HG03097 (cell line): ENCODE measurements at regions not wholly inside any gene's neighbourhood (a gene's known extent, or its start where the extent isn't known, plus 50 kb on each side); places are given as distances from the start of the nearest gene placed in this dataset.

ENCODE experiments used
- ATAC-seq: cut with Tn5 transposase; IDR thresholded peaks from one replicate; pipeline ENCODE4 v1.9.1; 2021; ENCODE audit not compliant: unreplicated experiment, low FRiP score

DNA sequence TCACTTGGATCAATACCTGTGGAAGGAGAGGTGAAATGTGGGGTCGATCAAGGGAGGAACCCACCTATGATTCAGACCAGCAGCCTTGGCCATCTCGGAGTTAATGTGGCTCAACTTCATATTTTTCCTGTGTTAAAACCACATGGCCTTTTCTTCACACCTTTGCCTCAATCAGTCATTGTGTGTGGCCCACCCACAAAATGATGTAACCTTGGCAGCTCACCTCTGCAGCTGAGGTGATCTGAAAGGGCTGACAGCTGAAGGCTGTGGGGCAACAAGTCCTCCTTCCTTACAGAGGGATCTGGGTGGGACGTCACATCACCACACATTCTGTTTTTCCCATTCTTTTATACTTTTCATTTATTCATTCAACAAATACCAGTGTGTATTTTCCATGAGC lies 357.1 kb upstream of the HSF2 start:
- ATAC-seq = no peak

- ATAC-seq = no peak
Measured at GRCh38 chr6:122042960-122043735, 356.3 kb upstream of the HSF2 start.

DNA sequence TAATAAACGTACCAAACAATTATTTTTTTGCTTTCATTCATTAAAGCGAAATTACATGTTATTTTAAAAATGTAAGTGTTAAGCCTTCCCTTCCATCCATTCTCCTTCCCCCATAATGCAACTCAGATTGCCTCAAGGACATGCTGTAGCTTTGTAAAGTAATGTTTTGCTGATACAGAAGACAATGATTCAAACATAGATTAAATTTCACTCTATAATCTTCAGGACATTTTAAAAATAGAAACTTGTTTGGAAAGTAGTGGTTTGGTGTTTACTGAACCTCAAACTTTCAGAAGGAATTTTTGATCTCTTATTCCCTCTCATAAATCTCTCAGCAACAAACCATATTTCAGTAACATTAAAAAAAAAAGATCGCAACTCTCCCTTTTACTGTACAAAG lies 350.9 kb upstream of the HSF2 start:
- no peak for ATAC-seq

DNA sequence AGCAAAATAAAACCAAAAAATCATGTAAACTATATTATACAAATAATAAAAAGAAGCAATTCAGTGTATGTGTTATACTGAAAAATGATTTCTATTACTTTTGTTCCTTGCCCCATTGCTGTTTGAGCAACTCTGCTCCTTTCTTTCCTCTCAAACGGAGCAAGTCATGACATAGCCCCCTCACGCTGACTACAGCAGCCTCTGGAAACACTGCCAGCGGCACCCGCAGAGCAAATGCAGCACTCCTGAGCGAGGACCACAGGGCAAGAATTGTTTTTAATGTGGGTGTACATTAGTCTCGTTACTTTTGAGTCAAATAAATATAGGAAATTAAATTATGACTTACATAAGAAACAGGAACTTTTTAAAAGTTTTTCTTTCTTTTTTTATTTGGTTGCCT lies 350.1 kb upstream of the HSF2 start:
- ATAC-seq = no peak

DNA sequence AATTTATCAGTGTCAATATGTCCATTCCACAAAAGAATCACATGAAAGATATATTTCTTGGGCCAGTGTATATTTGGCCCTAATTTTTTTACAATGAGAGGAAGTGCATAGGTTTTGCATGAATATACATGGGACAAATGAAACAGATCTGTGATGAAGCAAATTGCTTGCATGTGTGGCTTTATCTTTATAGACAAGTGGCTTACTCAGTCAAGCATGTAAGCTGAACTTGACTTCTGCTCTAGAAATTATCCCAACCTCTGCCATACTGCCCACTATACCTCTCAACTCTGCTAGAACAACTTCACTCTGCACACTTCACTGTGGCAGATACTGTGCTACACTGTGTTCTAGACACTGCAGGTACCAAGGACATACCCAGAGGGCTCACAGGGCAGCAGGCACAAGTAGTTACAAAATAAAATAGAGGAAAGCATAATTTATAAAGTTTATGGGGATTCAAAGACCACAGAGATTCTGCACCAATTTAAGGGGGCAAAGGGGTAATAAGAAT lies 349.2 kb upstream of the HSF2 start:
- no peak for ATAC-seq

GRCh38 chr6:122052346-122052900 lies 347.0 kb upstream of the HSF2 start:
- ATAC-seq = no peak

- no peak for ATAC-seq
Measured at GRCh38 chr6:122059918-122060317, 339.5 kb upstream of the HSF2 start.

DNA sequence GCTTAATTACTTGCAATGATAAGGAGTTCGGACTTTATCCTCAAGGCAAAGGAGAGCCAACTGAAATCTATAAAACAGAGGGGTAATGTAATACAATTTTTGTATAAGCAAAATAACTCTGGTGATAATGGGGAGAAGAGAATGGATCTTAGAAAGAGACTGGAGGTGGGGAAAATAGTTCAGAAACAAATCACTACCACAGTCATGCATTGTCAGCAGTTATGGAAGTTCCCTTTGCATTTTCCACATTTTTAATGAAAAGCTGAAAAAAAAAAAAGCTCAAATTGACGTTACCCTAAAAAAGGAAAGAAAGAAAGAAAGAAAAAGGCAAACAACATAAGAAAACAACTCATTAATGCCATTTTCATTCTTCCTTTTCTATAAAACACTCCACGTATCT lies 337.6 kb upstream of the HSF2 start:
- no peak for ATAC-seq

DNA sequence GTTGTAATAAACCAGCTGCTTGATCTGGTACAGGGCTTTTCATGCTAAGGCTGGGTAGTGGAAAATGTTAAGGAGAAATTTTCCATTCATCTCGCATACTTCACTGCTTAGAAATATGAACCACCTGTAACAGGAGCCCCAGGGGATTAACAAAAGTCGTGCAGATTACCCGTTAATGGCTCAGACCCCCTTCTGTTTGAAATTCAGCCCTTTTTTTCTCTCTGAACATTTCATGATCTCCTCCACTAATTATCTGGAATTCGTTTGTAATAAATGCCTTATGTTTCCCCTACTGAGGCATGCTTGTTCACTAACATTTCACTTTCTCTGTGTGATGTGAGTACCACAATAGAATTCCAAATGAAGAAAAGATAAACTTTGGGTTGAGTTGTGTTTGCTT lies 336.4 kb upstream of the HSF2 start:
- ATAC-seq = no peak

DNA sequence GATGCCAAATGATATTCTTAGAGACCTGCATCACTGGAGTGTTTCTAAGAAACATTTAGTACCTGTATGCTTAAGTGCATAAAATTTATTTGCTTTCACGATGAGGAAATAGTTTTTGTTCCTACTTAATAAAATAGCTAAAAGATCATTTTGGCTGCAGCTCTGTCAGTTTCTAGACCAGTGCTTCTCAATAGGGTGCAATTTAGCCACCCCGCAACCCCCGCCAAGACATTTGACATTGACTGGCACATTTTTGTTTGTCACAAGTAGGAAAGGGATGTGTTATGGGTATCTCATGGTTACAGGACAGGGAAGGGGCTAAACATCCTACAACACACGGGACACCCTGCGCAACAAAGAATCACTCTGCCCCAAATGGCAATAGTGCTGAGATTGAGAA lies 335.7 kb upstream of the HSF2 start:
- ATAC-seq = no peak

DNA sequence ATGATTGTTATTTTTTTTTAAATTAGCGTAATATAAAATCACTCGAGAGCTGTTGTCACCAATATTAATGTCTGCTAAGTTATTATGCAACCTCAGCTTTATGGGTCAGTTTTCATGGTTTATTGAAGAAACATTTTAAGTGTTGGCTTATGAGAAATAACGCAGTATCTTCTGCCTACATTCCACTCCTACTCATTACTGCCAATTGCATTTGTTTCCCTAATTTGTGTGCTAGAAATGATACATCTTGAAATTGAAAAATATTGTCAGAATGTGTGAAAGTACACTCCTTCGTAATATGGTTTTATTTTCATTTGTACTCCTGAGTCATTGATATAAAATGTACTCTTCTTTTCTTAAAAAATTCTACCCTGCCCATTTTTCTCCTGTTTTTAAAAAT lies 333.3 kb upstream of the HSF2 start:
- no peak for ATAC-seq

DNA sequence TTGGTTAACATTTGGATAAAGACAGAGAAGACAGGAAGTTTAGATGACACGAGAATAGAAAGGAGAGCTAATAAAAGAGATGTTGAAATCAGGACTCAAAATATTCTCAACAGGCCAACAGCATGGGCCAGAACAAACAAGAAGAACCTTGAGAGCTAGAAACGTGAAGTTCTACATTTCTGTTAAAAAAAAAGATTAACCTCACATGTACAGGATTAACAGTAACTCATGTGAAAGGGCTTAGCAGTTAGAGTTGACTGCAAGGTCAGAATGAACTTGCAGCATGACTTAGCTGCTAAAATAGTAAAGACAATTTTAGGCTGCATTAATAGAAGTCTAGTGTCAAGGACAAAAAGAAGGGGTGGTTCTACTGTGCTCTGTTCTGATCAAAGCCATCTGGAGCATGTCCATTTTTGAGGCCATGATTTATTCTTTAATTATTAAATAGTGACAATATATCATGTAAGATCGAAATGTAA lies 331.1 kb upstream of the HSF2 start:
- no peak for ATAC-seq

GRCh38 chr6:122069932-122070331 lies 329.5 kb upstream of the HSF2 start:
- no peak for ATAC-seq

DNA sequence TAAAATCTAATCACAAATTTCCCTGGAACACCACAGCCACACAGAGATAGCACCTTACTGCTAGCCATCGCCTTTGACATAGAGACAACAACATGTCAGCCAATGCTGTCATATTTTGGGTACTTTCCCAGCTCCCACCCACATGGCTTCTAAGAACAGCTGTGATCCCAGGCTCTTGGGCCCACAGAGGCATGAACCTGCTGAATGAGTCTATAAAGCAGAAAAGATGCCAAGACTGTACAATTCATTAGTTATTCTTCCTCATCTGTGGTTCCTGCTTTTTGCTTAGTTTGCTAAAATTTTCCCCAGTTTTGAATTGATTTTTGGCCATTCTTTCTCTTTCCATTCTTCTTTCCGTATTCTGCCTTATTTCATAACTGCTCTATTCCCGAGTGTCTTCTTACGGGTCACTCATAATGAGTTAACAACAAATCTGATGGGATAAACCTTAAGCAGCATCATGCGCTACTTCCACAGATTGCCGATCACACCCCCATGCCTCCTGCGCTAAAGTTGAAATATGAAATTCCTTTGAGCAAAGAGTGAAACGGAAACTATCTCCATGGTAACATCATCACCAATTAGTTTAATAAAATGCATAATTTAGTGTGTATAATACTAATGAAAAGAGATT lies 327.3 kb upstream of the HSF2 start:
- no peak for ATAC-seq

- no peak for ATAC-seq
Measured at GRCh38 chr6:122075084-122075838, 324.2 kb upstream of the HSF2 start.

DNA sequence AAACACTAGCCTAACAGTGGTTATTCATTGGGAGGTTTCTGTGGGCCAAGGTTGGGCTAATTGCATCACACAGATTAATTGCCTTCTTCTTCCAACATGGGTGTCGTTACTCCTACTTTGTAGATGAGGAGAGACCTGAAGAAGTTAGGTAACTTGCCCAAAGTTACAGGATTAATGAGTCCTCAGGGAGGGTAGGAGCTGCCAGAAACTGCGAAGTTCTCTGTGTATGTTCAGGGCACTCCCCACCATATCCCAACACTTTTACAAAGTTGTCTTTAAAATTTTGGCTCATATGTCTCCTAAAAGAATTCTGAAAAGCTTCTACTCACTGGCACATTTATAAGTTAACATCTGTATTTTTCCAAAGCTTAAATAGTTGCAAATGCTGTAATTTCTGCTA lies 323.5 kb upstream of the HSF2 start:
- no peak for ATAC-seq

- ATAC-seq = no peak
Measured at GRCh38 chr6:122077603-122078002, 321.8 kb upstream of the HSF2 start.

DNA sequence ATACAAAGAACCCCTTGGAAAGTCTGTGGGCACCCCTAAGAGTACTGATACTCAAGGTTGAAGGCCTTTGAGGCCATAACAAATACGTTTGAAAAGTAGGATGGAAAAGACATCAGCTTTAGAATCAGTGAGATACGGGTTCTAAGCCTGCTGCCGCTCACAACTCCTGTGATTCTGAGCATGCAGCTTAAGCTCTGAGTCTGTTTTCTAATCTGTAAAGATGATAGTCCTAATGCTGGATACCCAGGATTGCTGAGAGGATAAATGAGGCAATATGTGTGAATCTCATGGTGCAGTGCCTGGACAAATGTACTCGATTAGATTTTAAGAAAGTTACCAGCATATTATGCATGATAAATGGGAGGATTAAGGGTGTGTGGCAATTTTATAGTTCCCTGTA lies 321.0 kb upstream of the HSF2 start:
- ATAC-seq = no peak

DNA sequence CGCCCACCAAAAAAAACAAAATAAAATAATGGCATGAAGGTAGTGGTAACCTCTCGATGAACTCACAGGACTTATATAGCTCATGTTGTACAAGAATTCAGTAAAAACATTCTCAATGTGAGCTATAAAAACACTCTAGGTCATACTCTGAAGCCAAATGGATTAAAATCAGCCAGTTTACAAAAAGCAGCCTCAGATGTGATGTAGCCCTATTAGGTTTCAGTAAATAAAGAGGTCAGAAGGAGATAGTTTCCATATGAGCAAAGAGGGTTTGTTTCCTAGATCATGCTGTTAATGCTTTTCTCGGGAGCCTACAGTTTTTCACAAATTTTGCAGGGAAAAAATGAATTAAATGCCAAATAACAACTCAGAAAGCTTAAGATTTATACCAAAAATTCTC lies 319.5 kb upstream of the HSF2 start:
- no peak for ATAC-seq

DNA sequence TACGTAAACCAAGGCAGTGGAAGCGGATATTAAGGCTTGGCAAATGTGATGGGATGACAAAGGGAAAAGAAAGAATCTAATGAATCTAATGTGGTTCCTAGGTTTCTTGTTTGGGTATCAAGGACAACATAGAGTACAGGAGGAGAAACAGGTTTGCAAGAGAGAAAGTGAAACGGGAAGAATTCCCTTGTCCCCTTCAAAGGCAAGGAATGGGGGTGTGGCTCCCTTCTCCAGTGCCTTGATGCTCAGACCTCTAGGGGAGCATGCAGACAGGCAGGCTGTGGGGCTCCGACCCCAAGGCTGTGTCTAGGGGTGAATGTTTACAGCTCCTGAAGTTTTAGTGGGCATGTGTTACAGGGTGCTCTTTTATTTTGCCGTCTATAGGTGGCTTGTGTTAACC lies 317.5 kb upstream of the HSF2 start:
- ATAC-seq = no peak

GRCh38 chr6:122082370-122082769 lies 317.1 kb upstream of the HSF2 start:
- no peak for ATAC-seq
